GM12878 (cell line): ENCODE measurements at regions not wholly inside any gene's neighbourhood (a gene's known extent, or its start where the extent isn't known, plus 50 kb on each side); places are given as distances from the start of the nearest gene placed in this dataset.

Source experiments
- ATAC-seq: fragments of 200-7000 bp; cut with Tn5 transposase; 3 replicates; pipeline ENCODE4 v1.9.1; 2020; ENCODE audit warnings: mild to moderate bottlenecking, moderate library complexity
- BruUV-seq: library from RNA; stranded (reverse); fragments of 400-500 nt; replicated peaks from 2 replicates; lab custom pipeline; 2021; lab: Mats Ljungman, UMichigan
- CTCF ChIA-PET: fragments of 300-600 bp; sonication (Branson Sonifier 250); formaldehyde crosslinking; extraction: SDS; loops from one replicate; lab custom pipeline; 2021; ENCODE audit warnings: inconsistent platforms; lab: Yijun Ruan, JAX
- POLR2A ChIA-PET: fragments of 350-600 bp; formaldehyde crosslinking; extraction: SDS; loops from one replicate; lab custom pipeline; 2021; ENCODE audit warnings: inconsistent platforms; lab: Charles Lee
- RAD21 ChIA-PET: fragments of 300-600 bp; sonication (Branson Sonifier 250); formaldehyde crosslinking; loops from one replicate; lab custom pipeline; 2023; ENCODE audit warnings: antibody characterized with exemption; ENCODE audit not compliant: unreplicated experiment; lab: Charles Lee
- SMC1A ChIA-PET: fragments of 300-600 bp; sonication (Branson Sonifier 250); formaldehyde crosslinking; loops from one replicate; lab custom pipeline; 2023; ENCODE audit not compliant: unreplicated experiment, uncharacterized antibody; lab: Charles Lee
- DNase-seq: peaks from one replicate; pipeline ENCODE4 v3.0.0-alpha.2; 2011; ENCODE audit warnings: low read depth, low spot score
- FAIRE-seq: peaks from 3 replicates; lab custom pipeline; 2011; peaks lifted over from hg19 to GRCh38; lab: Jason Lieb, UNC
- H2AFZ ChIP-seq: 2 replicates; pipeline ENCODE4 v1.6.0; 2011; ENCODE audit warnings: low read depth, low read length, control low read depth; ENCODE audit not compliant: control insufficient read depth
- H3K27ac ChIP-seq: 2 replicates; pipeline ENCODE4 v1.5.1; 2011; ENCODE audit warnings: control low read depth; ENCODE audit not compliant: control insufficient read depth, insufficient read depth
- H3K27me3 ChIP-seq, 2 experiments: replicated peaks in 1 of 2; 2 replicates each; pipeline versions ENCODE4 v1.6.0 to v1.6.1; 2011; ENCODE audit warnings: low read length in 1 of 2; ENCODE audit not compliant: control insufficient read depth in 2 of 2, insufficient read depth in 2 of 2
- H3K36me3 ChIP-seq, 2 experiments: 2 replicates each; pipeline ENCODE4 v1.5.1; 2011; ENCODE audit warnings: low read length in 1 of 2; ENCODE audit not compliant: control insufficient read depth in 2 of 2, insufficient read depth in 2 of 2
- H3K4me1 ChIP-seq: 2 replicates; pipeline ENCODE4 v1.6.1; 2011; ENCODE audit warnings: mild to moderate bottlenecking, low read length, moderate library complexity, mixed read lengths; ENCODE audit not compliant: control insufficient read depth, insufficient read depth
- H3K4me2 ChIP-seq: 2 replicates; pipeline ENCODE4 v1.6.0; 2011; ENCODE audit warnings: control low read depth; ENCODE audit not compliant: control insufficient read depth, insufficient read depth
- H3K4me3 ChIP-seq: fragments of 200-600 bp; sonication (generic); 2 replicates; pipeline ENCODE4 v1.5.1; 2016
- H3K79me2 ChIP-seq: 2 replicates; pipeline ENCODE4 v1.6.0; 2011; ENCODE audit warnings: low read length; ENCODE audit not compliant: control insufficient read depth, insufficient read depth
- H3K9ac ChIP-seq: 2 replicates; pipeline ENCODE4 v1.8.0; 2011; ENCODE audit warnings: low read length, control low read depth, mixed read lengths; ENCODE audit not compliant: control insufficient read depth, insufficient read depth
- H3K9me3 ChIP-seq: replicated peaks from 3 replicates; pipeline ENCODE4 v1.5.1; 2011; ENCODE audit warnings: mild to moderate bottlenecking, low read length; ENCODE audit not compliant: control insufficient read depth, insufficient read depth
- H4K20me1 ChIP-seq: 2 replicates; pipeline ENCODE4 v1.6.0; 2011; ENCODE audit not compliant: control insufficient read depth, insufficient read depth
- HDGF ChIP-seq: fragments of 450-650 bp; IDR thresholded peaks from 2 replicates; pipeline ENCODE4 v1.6.1; 2016; ENCODE audit warnings: antibody characterized with exemption
- IKZF2 ChIP-seq, 2 experiments: fragments of 450-650 bp; IDR thresholded peaks; 2 replicates each; pipeline ENCODE4 v1.6.1; 2017; ENCODE audit warnings: mild to moderate bottlenecking in 2 of 2, moderate library complexity in 2 of 2
- LARP7 ChIP-seq: fragments of 450-650 bp; IDR thresholded peaks from 2 replicates; pipeline ENCODE4 v1.6.1; 2017; ENCODE audit warnings: mild to moderate bottlenecking
- RAD21 ChIP-seq: IDR thresholded peaks from 2 replicates; pipeline ENCODE4 v1.6.1; 2011; ENCODE audit warnings: mild to moderate bottlenecking, low read depth, low read length, moderate library complexity; ENCODE audit not compliant: insufficient read depth
- RUNX3 ChIP-seq: IDR thresholded peaks from 2 replicates; pipeline ENCODE4 v1.6.1; 2012; ENCODE audit warnings: low read length, inconsistent platforms
- SMARCA5 ChIP-seq: fragments of 450-650 bp; IDR thresholded peaks from 2 replicates; pipeline ENCODE4 v1.6.1; 2017; ENCODE audit warnings: mild to moderate bottlenecking
- SMC3 ChIP-seq: IDR thresholded peaks from 2 replicates; pipeline ENCODE4 v1.6.1; 2011; ENCODE audit warnings: low read length, improper control_type of control experiment, borderline replicate concordance
- WGBS: methylation state at CpG from one replicate; pipeline ENCODE4 v1.1.6; 2016; ENCODE audit warnings: low lambda C conversion rate; ENCODE audit not compliant: insufficient replicate concordance, insufficient coverage; ENCODE audit errors: missing lambda C conversion rate; 5-methylcytosine and 5-hydroxymethylcytosine counted together
- in situ Hi-C: fragments of 300-500 bp; cut with MboI; formaldehyde crosslinking; loops from 9 replicates; pipeline ENCODE4 v1.14.3; 2018; ENCODE audit warnings: mixed read lengths
- intact Hi-C: fragments of 100-400 bp; cut with micrococcal nuclease; formaldehyde crosslinking; loops from one replicate; pipeline ENCODE4 v1.14.2; 2022; ENCODE audit not compliant: unreplicated experiment
- TF ChIP-seq, protein P1 (sequence below), 3 experiments: IDR thresholded peaks in 2 of 3; conservative IDR thresholded peaks in 1 of 3; 2 replicates each; pipeline ENCODE4 v1.5.1; 2011; ENCODE audit warnings: low read depth in 3 of 3, low read length in 3 of 3, mild to moderate bottlenecking in 3 of 3, control low read depth in 2 of 3, moderate library complexity in 2 of 3, inconsistent platforms in 1 of 3, mixed read lengths in 1 of 3; ENCODE audit not compliant: control insufficient read depth in 2 of 3, insufficient read depth in 1 of 3; ENCODE audit errors: extremely low read depth in 1 of 3

GRCh38 chr1:209202830-209203532, 380.5 kb upstream of the CAMK1G start:
- ATAC-seq (peak; percentile 54), DNase-seq (no peak), FAIRE-seq (peak; percentile 41)
- H4K20me1 ChIP-seq = no peaks in the 10 kb centered on the region
- no peaks in the 10 kb centered on the region for H3K9me3 ChIP-seq
- H3K4me3 ChIP-seq = no peak overlapping the region
- no peaks in the 10 kb centered on the region for H3K79me2 ChIP-seq
- no peak overlapping the region for H3K27ac ChIP-seq
- no peak overlapping the region for H3K9ac ChIP-seq
- in situ Hi-C loops = loop anchor here (10.0 kb wide), 1 partner anchor 548 kb away; no protein-coding TSS in a partner anchor
- no peak overlapping the region for H2AFZ ChIP-seq
- ChIA-PET POLR2A (no interaction called here), CTCF (interaction anchor here (0.7 to 3.7 kb wide), 19 partner anchors 9 to 372 kb away, joined by 3 to 32 read pairs (median 5); no protein-coding TSS in a partner anchor), SMC1A (interaction anchor here (1.2 kb wide), 1 partner anchor 45 kb away, joined by 3 read pairs; no protein-coding TSS in a partner anchor), RAD21 (interaction anchor here (1.4 kb wide), 1 partner anchor 234 kb away, joined by 4 read pairs; no protein-coding TSS in a partner anchor)
- no peak overlapping the region for H3K4me2 ChIP-seq
- no peaks in the 10 kb centered on the region for H3K36me3 ChIP-seq
- peaks cover 0 to 4% of the 10 kb centered on the region in 2 experiments; a peak in 3 of 4 replicates for H3K27me3 ChIP-seq
- BruUV-seq = no TSS peak
- H3K4me1 ChIP-seq = no peaks in the 10 kb centered on the region
- intact Hi-C loops = loop anchor here (2.0 kb wide), 2 partner anchors 152 to 364 kb away; no protein-coding TSS in a partner anchor
- 3% methylated on average over 4 of the region's 4 CpGs for WGBS
- TF ChIP-seq SMC3 = peak; percentile 63; the same call in 1 of the 2 replicates
- peak; percentile 35; the same call in 1 of the 2 replicates for TF ChIP-seq RAD21
- no peak for TF ChIP-seq SMARCA5
- no peak for TF ChIP-seq RUNX3
- TF ChIP-seq LARP7 = no peak
- TF ChIP-seq, protein P1, sequence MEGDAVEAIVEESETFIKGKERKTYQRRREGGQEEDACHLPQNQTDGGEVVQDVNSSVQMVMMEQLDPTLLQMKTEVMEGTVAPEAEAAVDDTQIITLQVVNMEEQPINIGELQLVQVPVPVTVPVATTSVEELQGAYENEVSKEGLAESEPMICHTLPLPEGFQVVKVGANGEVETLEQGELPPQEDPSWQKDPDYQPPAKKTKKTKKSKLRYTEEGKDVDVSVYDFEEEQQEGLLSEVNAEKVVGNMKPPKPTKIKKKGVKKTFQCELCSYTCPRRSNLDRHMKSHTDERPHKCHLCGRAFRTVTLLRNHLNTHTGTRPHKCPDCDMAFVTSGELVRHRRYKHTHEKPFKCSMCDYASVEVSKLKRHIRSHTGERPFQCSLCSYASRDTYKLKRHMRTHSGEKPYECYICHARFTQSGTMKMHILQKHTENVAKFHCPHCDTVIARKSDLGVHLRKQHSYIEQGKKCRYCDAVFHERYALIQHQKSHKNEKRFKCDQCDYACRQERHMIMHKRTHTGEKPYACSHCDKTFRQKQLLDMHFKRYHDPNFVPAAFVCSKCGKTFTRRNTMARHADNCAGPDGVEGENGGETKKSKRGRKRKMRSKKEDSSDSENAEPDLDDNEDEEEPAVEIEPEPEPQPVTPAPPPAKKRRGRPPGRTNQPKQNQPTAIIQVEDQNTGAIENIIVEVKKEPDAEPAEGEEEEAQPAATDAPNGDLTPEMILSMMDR (IDR thresholded peaks at IDR 0.05 in 2 of 3, conservative IDR thresholded peaks at IDR 0.05 in 1 of 3; ENCODE audit: control insufficient read depth in 2 of 3, extremely low read depth in 1 of 3, insufficient read depth in 1 of 3, low read depth in 3 of 3, low read length in 3 of 3) = peak; percentile 70 to 79 (median 73)
- no peak for TF ChIP-seq IKZF2 (IDR thresholded peaks at IDR 0.05)
- TF ChIP-seq HDGF = no peak
